NOMO-1 treated with DMSO at 0.1 percent for 48 hours (cell line): ENCODE measurements at regions not wholly inside any gene's neighbourhood (a gene's known extent, or its start where the extent isn't known, plus 50 kb on each side); places are given as distances from the start of the nearest gene placed in this dataset.

ENCODE experiments used
- DNase-seq: peaks from one replicate; lab custom pipeline; 2025; ENCODE audit not compliant: unreplicated experiment; lab: John Stamatoyannopoulos, UW

DNA sequence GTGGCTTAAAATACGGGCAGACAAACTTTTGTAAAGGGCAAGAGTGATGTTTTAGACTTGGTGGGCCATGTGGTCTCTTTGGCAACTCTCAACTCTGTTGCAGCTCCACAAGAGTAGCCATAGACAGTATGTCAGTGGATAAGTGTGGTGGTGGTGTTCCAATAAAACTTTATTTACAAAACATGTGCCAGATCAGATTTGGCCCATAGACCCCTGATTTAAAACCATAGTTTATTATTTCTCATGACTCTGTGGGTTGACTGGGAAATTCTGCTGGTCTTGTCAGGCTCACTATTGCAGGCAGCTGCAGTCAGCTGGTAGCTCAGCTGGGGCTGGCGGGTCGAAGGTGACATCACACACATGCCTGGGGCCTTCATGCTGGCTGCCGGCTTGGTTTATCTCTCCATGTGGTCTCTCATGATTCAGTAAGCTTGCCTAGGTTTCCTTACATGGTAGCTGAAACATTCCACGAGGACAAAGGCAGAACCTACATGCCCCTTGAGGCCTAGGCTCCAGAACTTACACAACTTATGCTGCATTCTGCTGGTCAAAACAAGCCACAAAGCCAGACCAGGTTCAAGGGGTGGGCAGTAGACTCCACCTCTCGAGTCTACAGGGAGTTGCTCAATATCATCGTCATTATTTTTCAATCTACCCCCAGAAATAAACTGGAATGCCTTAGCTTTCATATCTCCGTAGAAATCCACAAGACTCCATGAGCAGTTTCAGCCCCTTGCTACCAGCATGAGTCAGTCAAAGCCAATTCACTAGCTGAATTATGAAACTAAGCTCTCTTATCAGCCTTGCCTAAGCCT is 245.7 kb downstream of the WDR11 start:
- DNase-seq = peak; percentile 32

DNA sequence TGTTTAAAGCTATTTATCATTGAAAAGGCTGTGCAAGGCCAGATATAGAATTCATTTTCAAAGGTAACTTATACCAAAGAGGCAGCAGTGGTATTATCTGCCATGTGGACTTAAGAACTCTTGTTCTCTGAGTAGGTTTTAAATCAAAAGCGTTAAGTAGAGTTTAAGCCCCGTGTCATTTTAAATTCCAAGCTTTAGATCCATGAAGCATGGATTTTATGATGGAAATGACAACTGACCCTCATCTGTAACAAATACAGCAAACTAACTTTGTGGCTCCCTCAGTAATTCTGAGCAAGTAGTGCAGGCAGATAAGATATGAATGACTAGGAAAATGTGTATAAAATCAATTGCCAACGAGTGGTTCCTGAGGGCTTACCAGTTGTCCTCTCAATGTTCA is 247.0 kb downstream of the WDR11 start:
- DNase-seq = no peak

GRCh38 chr10:121098751-121099150 is 247.6 kb downstream of the WDR11 start:
- DNase-seq = no peak

DNA sequence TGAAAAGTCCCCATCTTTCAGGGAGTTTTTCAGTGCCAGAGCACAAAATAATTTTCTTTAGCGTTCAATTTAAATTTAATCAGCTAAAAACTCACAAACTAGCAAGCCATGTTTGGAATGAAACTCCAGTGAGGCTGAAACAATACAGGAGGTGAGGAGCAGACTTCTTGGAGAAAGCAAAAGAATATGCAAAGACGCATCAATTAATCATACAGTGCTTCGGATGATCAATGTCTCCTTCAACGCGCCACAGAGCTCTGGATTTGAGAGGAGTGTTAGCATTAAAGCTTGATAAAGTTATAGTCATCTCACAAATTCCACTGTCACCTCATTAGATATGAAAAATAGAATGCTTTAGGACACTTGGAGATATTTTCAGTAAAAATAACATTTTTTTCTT is 248.0 kb downstream of the WDR11 start:
- DNase-seq = no peak

- DNase-seq = no peak
Observed at GRCh38 chr10:121099592-121099991, 248.4 kb downstream of the WDR11 start.

GRCh38 chr10:121101561-121101960 is 250.4 kb downstream of the WDR11 start:
- no peak for DNase-seq

GRCh38 chr10:121102706-121103105 is 251.5 kb downstream of the WDR11 start:
- DNase-seq = no peak

- no peak for DNase-seq
Observed at GRCh38 chr10:121104476-121105111, 253.4 kb downstream of the WDR11 start.

- DNase-seq = no peak
Observed at GRCh38 chr10:121106611-121107010, 255.4 kb downstream of the WDR11 start.

- DNase-seq = no peak
Observed at GRCh38 chr10:121108051-121108450, 256.9 kb downstream of the WDR11 start.

DNA sequence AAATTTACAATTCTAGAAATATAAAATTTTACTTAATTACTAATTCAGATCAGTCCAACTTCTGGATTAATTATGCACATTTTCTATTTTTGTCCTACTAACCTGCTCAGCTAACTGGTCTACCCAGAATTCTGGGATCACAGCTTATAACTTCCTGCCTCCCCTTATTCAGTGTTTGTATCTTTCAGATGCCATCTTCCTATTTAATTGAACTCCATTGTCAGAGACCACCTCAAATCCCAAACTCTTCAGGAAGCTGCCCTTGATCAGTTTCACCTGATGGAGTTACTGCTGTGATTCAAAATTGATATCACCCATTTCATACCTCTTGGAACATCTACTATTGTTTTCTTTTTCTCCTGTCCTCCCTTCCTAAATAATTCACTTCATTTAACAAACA is 259.2 kb downstream of the WDR11 start:
- no peak for DNase-seq

DNA sequence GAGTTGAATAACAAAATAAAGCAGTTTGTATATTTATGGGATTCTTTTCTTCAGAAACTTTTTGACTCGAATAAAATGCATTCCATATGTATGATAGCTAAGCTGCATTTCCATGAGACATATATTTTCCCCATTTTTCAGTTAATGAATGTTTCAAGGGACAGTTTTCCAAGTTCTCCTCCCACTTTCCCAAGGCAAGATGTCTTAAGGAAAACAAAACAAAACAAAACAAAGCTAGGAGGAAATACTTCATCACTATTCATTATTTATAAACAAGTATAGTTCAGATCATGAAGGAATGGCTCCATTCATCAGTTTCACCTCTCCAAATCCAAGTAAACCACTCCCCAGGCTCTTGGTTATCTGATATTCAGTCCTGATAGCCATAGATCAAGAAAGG is 261.0 kb downstream of the WDR11 start:
- DNase-seq = no peak

DNA sequence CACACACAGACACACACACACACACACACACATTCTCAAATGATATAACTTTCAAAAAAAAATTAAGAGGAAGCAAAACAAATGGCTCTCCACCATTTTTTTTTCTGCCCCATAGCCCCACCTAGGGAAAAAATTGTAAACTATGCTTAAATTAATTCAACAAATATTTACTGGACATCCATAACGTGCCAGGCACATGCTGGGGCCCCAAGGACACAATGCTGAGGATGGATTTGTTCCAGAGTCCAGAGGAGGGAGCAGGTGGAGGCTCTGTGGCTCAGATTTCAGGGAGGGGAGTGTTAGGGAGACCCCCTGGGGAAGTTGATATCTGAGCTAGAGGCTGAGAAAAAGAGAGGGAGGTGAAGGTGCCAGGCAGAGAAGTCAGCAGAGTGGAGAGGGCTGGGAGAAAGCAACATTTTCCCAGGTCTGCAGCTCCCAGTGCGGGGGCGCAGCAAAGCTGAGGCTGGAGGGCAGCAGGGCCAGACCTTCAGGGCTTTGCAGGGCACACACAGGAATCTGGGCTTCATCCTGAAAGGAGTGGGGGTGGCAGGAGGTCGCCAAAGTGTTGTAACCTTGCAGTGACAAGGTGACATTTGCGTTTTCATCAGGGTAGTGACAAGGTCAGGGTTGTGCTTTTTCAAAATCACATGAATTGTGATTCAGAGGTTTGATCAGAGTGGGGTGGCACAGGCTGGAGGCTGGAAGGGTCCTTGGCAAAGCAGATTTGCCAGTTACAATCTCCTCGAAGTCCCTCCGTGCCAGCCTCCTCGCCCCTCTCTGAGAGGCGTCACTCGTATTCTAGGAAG is 261.6 kb downstream of the WDR11 start:
- DNase-seq = peak; percentile 15

DNA sequence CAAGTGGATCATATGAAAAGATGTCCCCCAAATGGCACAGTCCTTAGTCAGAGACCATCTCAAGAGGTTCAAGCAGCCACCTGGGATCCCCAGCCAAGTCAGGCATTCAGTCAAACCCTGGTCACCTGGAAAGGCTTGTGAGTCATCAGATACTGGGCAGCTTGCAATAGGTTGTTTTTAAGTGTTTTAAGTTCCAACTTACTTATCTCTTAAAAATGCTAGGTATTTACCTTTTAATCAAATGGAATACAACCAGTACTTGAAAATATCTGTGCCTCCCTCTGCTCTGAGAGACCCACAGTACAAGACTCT is 262.2 kb downstream of the WDR11 start:
- DNase-seq = no peak

- no peak for DNase-seq
Observed at GRCh38 chr10:121113911-121114310, 262.7 kb downstream of the WDR11 start.

DNA sequence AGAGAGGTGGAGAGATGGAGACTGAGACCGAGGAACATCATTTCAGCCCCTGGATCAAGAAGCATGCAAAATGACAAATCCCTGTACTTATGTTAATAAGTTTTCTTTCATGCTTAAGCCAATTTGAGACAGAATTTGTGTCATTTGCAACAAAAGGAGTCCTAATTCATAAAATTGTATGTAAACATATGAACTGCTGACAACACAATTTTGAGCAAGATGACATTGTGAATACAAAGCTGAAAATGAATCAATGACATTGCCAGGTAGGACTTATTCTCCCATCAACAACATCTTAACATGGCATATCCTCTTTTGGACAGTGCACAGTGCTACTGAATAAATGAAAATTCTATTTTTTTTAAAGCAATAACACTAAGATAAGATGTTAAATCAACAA is 264.0 kb downstream of the WDR11 start:
- DNase-seq = no peak

- DNase-seq = no peak
Observed at GRCh38 chr10:121121462-121121861, 270.3 kb downstream of the WDR11 start.

DNA sequence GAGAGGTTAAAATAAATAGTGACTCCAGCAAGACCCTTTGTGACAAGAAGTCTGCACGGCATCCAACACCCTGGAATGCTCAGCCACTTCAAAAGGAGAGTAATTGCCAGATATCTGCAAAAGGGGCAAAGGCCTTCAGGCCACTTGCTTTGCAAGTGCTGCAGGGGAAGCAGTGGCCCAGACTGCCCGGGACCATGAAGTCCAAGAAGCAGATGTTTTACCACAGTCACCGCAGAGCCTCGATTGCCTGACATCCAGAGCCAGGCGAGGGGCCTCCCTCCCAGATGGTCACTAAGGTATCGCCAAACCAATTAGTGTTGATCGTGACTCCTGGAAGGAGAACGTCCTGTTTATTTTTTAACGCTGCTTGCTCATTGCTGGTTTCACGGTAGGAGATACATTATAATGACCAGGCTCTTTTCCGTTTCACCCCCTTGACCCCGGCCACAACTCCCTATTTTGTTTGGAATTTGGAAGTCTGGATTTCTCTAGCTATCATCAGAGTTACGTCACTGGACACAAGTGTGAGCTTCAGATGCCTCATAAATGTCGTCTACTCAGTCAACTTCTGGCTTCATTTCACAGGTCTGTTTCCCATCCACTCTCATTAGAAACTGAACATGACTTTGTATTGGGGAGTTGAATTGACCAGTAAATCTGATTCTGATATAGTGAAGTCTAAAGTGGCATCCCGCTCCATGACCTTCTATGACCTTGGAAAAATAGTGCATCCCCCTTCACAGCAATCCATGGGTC is 276.2 kb downstream of the WDR11 start:
- DNase-seq = no peak

DNA sequence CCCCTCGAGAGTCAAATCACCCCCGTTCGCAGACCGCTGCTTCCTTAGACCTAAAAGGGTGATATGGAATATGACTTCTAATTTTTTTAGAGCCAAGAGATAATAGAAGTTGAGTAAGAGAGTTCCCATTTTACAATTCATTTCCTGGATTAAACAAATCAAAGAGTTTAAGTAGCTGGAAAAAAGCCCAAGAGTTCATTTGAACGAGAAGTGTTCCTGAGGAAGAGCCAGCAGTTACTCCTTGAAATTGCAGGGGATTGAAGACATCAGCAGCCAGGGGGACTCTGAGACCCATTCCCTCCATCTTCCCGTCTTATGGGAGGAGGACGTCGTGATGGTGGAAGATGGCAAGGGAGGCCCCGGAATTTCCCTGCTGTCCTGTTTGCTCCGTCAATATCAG is 277.0 kb downstream of the WDR11 start:
- no peak for DNase-seq

DNA sequence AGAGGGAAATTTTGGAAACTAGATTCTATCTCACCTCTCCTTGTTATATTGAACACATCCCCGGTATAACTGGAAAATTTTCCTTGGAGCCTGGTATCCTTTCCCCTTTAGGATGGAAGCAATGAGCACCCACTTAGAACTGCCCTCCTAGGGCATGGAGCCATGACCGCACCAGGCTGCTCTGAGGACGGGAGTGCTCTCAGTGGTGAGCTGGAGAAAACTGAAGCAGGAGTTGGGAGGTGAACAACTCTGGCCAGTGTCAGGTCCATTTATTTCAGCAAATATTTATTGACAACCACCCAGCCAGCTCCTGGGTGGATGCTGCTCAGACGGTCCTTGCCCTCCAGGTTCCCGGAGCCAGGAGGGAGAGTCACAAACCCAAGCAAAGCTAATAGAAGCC is 278.1 kb downstream of the WDR11 start:
- no peak for DNase-seq

GRCh38 chr10:121130382-121130781 is 279.2 kb downstream of the WDR11 start:
- no peak for DNase-seq
